ENCODE measurements at regions not wholly inside any gene's neighbourhood (a gene's known extent, or its start where the extent isn't known, plus 50 kb on each side); places are given as distances from the start of the nearest gene placed in this dataset.
A peak's percentile ranks its signal among the peaks of the same experiment; 100 is the strongest.

GRCh38 chr9:28662675-28663074 is 1089.4 kb upstream of the C9orf72 start:
- DNase-seq (ENCODE audit: low read depth): no peak
- Histone ChIP-seq H3K36me3 (ENCODE audit: control insufficient read depth, insufficient read depth, low read length) (no peaks in the 10 kb centered on the region), H3K27me3 (ENCODE audit: control insufficient read depth, insufficient read depth, low read length) (no peaks in the 10 kb centered on the region), H3K4me3 (ENCODE audit: low read depth, low read length) (no peak overlapping the region)
- TF ChIP-seq CTCF (IDR thresholded peaks at IDR 0.05; ENCODE audit: insufficient read depth, low read length, poor library complexity, severe bottlenecking): no peak

- no peak for DNase-seq (ENCODE audit: low read depth)
- H3K27me3 ChIP-seq (ENCODE audit: control insufficient read depth, insufficient read depth, low read length): no peaks in the 10 kb centered on the region
- no peak for TF ChIP-seq CTCF (IDR thresholded peaks at IDR 0.05; ENCODE audit: insufficient read depth, low read length, poor library complexity, severe bottlenecking)
- no peak overlapping the region for H3K4me3 ChIP-seq (ENCODE audit: low read depth, low read length)
- no peaks in the 10 kb centered on the region for H3K36me3 ChIP-seq (ENCODE audit: control insufficient read depth, insufficient read depth, low read length)
These were observed 1094.9 kb upstream of the C9orf72 start for GRCh38 chr9:28668158-28668557.

- DNase-seq (ENCODE audit: low read depth): no peak
- no peak for TF ChIP-seq CTCF (IDR thresholded peaks at IDR 0.05; ENCODE audit: insufficient read depth, low read length, poor library complexity, severe bottlenecking)
- Histone ChIP-seq H3K27me3 (ENCODE audit: control insufficient read depth, insufficient read depth, low read length) (no peaks in the 10 kb centered on the region), H3K36me3 (ENCODE audit: control insufficient read depth, insufficient read depth, low read length) (no peaks in the 10 kb centered on the region), H3K4me3 (ENCODE audit: low read depth, low read length) (no peak overlapping the region)
These were observed 1097.7 kb upstream of the C9orf72 start for GRCh38 chr9:28671000-28671399.

- Histone ChIP-seq H3K4me3 (ENCODE audit: low read depth, low read length) (no peak overlapping the region), H3K27me3 (ENCODE audit: control insufficient read depth, insufficient read depth, low read length) (no peaks in the 10 kb centered on the region), H3K36me3 (ENCODE audit: control insufficient read depth, insufficient read depth, low read length) (no peaks in the 10 kb centered on the region)
- DNase-seq (ENCODE audit: low read depth): no peak
- TF ChIP-seq CTCF (IDR thresholded peaks at IDR 0.05; ENCODE audit: insufficient read depth, low read length, poor library complexity, severe bottlenecking): no peak
These were observed 1104.8 kb upstream of the C9orf72 start for GRCh38 chr9:28678097-28678496.

- no peak for TF ChIP-seq CTCF (IDR thresholded peaks at IDR 0.05; ENCODE audit: insufficient read depth, low read length, poor library complexity, severe bottlenecking)
- H3K27me3 ChIP-seq (ENCODE audit: control insufficient read depth, insufficient read depth, low read length): no peaks in the 10 kb centered on the region
- H3K4me3 ChIP-seq (ENCODE audit: low read depth, low read length): no peak overlapping the region
- peak; percentile 32 for DNase-seq (ENCODE audit: low read depth)
- H3K36me3 ChIP-seq (ENCODE audit: control insufficient read depth, insufficient read depth, low read length): no peaks in the 10 kb centered on the region
These were observed 1114.9 kb upstream of the C9orf72 start for GRCh38 chr9:28688172-28688571.

GRCh38 chr9:28692012-28692411 is 1118.7 kb upstream of the C9orf72 start:
- Histone ChIP-seq H3K27me3 (ENCODE audit: control insufficient read depth, insufficient read depth, low read length) (no peaks in the 10 kb centered on the region), H3K36me3 (ENCODE audit: control insufficient read depth, insufficient read depth, low read length) (no peaks in the 10 kb centered on the region), H3K4me3 (ENCODE audit: low read depth, low read length) (no peak overlapping the region)
- TF ChIP-seq CTCF (IDR thresholded peaks at IDR 0.05; ENCODE audit: insufficient read depth, low read length, poor library complexity, severe bottlenecking): no peak
- no peak for DNase-seq (ENCODE audit: low read depth)

All from kidney epithelial cell (primary cell).